NCI-H146 (cell line): ENCODE measurements at regions not wholly inside any gene's neighbourhood (a gene's known extent, or its start where the extent isn't known, plus 50 kb on each side); places are given as distances from the start of the nearest gene placed in this dataset.

Source experiments
- DNase-seq: peaks from one replicate; lab custom pipeline; 2025; lab: John Stamatoyannopoulos, UW

DNA sequence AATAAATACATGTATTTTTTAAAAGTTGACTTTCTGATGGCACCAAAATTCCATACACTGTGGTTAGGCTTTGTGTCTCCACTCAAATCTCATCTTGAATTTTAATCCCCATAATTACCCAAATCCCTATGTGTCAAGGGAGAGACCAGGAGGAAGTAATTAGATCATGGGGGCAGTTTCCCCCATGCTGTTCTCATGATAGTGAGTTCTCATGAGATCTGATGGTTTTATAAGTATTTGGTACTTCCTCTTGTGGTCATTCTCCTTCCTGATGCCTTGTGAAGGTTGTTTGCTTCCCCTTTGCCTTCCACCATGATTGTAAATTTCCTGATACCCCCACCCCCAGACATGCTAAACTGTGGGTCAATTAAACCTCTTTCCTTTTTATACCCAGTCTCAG, 1218.4 kb upstream of the PRMT6 start:
- no peak for DNase-seq

DNA sequence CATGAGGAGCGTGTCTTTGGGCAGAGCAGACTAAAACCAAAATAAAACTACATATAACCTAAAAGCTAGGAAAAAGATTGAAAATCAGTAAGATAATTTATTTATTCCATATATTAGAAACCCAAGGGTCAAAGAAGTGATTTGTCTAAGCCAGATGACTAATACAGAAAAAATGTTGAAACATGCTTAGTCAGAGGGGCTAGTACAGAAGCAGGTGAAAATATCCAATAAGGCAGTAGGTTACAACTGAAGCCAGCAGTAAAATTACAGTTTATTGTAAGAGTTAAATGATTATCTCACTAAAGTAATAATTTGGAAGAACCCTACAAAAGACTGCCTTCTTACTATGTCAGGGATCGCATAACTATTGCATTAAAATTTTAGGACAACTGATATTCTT, 1190.9 kb upstream of the PRMT6 start:
- no peak for DNase-seq

DNA sequence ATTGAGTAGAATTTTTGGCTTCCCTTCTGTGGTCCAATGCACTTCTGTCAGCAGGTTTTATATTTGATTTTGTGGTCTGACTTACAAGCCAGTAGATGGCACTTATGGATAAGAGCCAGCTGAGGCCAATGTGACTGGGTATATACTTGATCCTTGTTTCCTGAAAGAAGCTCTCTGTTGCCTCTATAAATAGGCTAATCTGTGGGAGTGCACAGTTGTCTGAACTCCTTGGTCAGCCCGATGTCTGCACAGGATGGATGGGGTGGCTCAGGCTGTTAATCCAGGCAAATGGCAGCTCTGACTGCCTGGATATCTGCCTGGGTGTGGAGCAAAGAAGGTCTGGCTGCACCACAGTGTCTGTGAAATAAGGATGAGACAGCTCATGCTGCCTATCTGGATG, 1183.7 kb upstream of the PRMT6 start:
- no peak for DNase-seq

DNA sequence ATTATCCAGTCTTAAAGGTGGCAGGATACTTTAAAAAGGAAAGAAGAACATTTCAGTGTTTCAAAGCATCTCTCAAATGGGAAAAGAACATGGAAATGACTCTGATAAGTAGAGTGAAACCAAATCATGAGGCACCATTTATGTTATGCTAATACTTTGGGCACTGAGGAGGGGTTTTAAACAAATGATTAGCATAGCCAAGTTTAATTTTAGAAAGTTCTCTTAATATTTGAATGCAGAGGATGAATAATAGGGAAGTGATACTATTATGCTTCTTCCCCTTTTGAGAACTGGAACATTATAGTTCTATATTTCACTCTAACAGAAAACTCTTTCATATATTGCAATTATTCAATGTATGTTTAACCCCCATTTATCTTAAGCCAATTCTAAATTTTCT, 1181.9 kb upstream of the PRMT6 start:
- DNase-seq = no peak

DNA sequence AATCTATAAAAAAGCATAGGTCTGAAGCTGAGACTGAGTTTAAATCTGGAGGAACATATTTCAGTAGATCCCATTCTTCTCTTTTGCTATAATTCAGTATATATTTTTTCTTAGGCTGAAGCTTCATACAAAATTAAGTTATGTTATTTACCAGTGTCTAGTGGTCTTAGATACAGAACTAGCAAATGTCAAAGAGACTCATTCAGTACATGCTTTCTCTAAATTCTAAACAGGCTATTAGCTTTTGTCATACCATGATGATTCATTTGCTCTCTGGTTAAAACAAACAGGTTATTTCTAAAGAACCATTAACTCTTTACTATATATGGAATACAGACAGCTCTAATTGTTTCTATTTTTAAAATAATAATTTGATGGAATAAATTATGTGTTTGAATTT, 1170.2 kb upstream of the PRMT6 start:
- no peak for DNase-seq

DNA sequence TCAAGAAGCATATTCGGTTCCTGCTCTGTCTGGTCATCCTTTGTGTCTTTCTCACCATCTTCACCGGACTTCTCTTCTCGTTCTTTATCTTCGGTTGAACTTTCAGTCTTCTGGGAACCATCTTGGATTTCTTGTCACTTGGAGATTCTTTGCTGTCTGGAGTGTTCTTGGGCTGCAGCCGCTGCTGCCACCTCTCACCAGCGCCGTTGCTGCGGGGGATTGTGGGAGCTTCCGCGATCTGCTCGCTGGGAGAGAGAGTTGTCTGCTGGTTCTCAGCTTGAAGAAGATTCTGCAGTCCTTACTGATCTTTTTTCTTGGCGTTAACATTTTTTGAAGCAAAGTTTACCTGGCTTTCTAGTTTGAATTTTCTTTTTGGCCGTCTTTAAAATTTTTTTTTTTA, 1165.2 kb upstream of the PRMT6 start:
- DNase-seq = no peak

DNA sequence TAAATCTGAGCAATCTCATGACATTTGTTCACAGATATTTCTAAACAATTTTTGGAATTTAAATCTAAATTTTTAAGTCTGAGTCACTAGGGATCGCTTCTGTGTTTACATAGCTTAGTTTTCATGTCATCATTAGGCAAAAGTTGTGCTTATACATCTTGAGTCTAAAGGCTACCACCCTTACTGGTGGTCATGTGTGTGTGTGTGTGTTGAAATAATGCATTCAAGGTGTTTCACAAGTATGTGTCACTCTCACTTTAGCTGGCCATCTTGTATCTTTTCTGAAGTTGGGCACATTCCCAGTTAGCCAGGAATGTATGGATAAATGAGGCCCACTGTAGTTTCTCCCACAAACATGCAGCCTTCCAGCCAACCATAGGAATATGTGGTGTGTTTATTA, 1162.5 kb upstream of the PRMT6 start:
- no peak for DNase-seq

DNA sequence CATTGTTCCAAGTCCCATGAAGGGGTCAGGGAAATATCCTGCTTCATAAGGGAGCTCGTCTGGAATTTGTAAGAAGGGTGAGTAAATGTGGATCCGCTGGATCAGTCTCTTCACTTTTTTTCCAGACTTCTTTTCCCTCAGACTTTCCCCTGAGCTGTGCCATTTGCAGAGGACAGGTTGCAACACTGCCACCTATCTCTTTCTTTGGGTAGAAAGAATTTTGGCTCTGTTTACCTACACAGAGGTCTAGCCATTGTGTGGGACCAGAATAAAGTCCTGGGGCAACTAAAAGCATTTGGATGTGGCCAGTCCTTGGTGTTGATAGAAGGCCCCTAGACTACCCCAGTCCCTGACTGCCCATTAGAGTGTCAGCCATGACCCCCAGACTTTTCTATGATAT, 1146.7 kb upstream of the PRMT6 start:
- DNase-seq = no peak

DNA sequence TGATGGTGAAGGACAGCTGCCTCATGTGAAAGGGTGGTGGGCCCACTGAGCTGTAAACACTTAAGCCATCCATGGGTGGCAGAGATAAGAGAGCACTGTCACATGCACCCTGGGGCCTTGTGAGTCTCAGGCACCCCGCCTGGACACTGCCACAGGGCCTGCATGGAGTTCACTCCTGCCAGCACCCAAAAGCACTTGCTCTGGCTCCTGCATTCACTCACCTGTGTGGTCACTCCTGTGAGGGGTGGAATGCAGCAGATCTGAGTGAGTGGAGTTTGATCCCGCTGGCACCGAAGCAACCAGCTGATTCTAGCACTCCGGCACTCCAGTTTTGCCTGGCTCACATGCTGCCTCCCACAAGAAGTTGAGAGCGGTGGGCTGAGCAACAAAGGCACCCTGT, 1142.1 kb upstream of the PRMT6 start:
- peak; percentile 99 for DNase-seq

DNA sequence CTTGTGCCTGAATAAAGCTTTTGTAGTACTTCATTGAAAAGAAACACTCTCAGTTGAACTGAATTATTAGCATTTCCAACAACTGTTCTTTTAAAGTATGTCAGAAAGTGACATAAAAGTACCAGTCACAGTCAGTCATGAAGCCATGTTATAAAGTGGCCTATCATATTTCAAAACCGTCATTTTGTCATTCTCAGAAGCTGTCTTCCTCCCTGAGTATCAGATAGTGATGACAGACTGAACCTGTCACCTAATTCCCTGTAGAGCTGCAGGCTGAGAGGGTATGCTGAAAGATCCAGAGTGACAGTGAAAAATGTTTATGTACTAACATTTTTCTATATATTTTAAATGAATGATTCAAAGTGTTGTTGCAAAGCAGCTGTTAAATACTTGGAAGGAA, 1121.7 kb upstream of the PRMT6 start:
- no peak for DNase-seq

DNA sequence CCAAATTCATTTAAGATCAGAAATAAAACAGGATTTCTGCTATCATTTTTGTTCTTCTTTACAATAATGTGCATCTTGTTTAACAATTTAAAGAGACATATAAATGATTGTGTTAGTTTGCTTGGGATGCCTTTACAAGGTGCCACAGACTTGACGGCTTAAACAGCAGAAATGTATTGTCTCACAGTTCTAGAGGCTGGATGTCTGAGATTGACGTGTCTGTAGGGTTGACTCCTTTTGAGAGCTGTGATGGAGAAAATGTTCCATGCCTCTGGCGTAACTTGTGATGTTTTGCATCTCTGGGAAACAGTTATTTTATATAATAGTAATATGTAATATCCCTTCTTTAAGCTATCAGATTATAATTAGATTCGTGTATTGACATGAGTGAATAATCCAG, 1091.6 kb upstream of the PRMT6 start:
- no peak for DNase-seq

DNA sequence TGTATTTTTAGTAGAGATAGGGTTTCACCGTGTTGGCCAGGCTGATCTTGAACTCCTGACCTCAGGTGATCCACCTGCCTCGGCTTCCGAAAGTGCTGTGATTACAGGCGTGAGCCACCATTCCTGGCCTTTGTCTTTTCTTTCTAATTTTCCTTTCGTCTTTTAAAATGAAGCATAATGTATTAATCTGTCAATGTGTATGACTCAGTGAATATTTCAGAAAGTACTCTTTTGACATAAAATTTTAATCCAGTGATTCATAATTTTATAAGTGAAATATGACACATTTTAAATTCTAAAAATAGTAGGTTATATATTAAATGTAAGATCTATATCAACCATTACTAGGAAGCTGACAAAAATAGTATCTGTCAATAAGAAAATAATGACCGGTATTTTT, 1059.0 kb upstream of the PRMT6 start:
- no peak for DNase-seq

DNA sequence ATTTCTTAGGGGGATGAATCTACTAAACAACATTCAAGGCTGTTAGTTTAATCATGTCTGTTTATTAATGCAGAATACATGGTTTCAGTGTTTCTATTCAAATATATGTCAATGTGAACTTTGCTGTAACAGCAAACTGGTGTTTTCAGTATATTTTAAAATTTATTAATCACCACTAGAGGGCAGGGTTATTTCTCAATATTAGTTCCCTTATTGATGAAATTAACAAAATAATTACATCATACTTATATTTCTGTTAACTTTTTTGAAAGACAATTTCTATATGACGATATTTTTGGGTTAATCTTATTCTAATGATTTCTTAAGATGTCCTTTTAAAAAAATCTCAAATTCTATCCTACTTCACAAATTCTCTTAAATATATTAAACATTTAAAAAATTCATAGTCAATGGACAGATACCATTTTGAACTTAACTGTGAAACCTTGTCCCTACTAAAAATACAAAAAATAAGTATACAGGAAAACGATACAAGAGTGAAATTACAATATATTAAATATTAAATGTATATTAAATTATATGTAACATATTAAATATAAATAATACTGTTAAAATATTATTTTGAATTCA, 1034.1 kb upstream of the PRMT6 start:
- peak; percentile 30 for DNase-seq

DNA sequence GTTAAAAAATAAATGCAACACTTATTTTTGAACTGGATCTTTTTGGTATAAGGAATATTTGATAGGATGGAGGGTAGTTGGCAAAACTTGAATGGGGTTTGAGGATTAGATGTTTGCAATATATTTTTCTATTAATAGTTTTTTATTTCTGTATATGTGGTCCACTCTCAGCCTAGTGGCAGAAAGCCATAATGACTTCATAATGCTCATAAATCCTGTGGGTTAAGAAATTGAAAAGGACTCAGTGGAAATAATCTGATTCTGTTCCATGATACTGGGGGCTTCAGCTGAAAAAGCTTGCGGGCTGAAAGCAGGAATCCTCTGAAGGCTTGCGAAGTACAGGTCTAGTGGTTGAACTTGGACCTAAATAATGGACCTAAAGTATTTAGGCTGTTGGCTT, 1028.6 kb upstream of the PRMT6 start:
- no peak for DNase-seq

DNA sequence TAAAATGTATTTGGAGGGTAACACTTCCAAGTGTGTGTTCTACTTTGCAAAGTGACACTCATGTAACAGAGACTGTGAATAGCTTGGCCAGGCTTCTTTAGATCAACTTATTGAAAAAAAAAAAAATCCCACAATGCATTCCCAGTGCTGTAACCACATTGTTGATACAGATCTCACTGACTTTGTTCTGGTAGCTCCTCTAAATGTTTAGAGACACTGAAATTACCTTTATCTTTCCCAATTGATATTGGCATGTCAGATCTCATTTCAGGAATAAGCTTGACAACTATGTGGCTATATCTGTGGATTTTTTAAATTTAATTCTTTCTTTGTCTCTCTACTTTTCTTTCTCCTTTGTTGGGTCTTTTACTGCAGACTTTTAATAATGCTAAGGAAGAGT, 1018.9 kb upstream of the PRMT6 start:
- DNase-seq = no peak

DNA sequence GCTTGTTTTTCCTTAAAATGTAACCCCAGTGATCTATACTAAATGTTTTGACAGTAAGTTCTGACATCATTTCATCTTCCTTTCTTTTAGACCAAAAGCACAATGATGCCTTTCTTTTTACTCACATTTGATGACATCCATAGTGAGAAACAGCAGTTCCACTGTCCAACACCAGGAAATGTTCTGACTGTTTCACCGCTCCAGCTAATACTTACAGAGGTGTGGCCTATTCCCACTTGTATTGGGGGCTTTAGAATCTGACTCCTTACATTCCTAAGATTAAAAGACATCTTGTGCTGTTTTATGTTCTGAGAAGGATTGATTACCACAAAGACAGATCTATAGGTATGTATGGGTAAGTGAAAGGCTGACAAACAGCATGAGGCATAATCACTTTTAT, 1018.2 kb upstream of the PRMT6 start:
- DNase-seq = no peak

DNA sequence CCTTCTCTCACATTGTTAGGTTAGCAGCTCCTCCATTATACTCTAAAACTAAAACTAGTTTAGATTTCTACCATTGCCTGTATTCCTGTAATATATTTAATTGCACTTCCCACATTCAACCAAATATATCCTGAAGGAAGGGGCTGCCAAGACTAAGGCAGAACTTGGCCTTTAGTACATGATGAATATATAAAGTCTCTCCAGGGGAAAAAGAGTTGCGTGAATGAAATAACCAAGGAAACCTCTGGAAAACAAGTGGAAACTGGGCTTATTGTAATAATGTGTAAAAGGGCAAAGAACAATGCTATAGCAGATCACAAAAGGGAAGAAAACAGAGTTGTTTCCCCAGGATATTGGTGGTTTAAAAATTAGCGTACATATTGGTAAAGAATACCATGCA, 1012.5 kb upstream of the PRMT6 start:
- DNase-seq = no peak

DNA sequence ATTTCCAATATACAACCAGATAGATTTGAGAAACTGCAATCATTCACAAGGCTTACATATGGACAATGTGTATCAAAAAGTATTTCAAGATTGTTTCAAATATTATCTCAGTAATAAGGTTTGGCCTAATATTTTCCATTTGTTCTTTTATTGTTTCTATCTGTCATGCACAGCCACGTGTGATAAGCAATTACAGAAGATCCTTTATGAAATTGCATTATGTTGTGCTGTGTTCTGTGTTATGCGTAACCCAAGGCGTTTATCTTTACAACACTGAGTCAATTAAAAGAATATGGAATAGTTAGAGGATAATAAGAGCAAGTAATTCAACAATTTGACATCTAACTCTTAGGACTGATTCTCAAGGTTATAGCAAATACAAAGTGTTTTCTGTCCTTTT, 1009.3 kb upstream of the PRMT6 start:
- no peak for DNase-seq

DNA sequence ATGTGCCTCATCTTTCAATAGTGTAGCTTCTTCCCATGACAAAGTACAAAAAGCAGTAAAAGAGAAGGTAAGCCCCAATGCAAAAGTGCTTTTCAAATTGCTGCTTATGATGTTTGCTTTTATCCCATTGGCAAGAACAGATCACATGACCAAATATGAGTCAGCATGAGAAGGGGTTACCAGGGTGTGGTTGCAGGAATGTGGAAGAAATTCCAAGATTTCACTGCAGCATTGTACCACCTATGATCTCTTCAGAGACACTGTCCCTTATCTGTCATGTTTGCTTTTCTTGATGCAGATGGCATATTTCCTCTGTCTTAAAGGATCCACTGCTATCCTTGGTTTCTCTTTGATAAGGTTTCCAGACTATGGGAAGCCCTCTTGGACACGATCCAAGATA, 1006.9 kb upstream of the PRMT6 start:
- no peak for DNase-seq

DNA sequence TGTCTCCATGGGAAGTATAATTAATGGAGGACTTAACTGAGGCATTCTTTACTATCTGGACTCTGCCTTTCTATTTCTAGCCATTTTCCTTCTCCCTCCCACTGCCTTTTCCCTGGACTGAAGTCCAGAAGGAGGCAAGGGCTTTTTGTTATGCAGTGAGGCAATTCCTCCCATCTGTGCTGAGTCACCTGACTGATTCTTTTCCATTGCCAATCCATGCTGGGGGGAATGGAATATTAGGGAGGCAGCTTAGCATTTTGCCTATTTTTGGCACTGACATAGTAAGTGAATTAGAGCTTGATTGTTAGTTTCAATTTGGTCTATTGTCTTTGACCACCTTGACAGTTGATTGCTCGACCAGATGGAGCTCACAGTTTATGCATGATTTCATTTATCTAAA, 1000.6 kb upstream of the PRMT6 start:
- DNase-seq = peak; percentile 3

DNA sequence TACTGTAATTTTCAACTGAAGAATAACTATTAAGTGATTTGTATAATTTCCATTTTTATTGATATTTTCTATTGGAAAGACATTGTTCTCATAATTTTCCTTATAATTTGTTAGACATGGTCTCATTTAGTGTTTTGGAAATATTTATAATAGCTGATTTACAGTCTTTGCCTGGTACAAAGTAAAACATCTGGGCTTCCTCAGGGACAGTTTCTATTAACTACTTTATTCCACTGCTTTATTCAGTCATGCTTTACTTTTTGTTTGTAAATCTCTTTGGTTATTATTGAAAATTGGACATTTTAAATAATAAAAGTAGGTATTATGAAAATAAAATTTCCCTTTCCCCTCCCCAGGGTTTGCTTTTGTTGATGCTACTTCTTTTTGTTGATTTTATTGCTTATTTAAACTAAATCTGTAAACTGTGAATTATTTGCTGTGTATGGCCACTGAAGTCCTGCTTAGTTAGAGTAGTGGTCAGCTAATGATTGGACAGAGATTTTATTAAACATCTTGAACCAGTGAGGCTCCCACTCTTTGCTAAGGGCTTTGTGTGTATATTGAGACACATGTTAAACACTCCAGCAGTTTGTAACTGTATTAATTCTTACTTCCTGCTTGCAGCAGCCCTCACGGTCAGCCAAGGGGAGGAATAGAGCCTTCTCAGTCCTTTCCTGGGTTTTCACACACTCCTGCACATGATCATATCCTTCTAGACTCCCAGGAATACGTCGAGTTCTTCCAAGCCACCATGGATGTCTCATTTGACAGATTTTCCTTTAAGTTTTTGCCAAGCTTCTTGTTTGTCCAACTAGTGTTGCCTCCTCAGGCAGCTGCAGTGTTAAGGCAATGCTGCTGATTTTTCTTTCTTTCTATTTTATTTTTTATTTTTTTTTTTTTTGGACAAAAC, 994.6 kb upstream of the PRMT6 start:
- peak; percentile 7 for DNase-seq

DNA sequence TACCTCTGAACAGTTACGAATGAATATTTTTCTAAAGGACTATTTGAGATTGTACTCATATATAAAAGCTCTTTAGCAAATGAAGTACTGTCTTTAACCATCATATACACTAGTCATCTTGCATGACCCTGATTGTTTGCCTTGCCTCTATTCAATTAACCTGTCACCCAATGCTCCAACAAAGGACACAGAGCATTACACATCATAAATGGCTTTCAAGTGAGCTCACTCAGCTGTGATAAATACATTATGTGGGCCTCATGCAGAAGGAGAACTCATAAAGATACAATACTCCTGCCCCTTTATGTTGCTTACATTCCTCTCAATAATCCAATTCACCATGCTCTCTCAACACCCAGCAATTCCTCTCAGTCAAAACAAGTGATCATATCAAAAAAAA, 993.0 kb upstream of the PRMT6 start:
- DNase-seq = peak; percentile 90

DNA sequence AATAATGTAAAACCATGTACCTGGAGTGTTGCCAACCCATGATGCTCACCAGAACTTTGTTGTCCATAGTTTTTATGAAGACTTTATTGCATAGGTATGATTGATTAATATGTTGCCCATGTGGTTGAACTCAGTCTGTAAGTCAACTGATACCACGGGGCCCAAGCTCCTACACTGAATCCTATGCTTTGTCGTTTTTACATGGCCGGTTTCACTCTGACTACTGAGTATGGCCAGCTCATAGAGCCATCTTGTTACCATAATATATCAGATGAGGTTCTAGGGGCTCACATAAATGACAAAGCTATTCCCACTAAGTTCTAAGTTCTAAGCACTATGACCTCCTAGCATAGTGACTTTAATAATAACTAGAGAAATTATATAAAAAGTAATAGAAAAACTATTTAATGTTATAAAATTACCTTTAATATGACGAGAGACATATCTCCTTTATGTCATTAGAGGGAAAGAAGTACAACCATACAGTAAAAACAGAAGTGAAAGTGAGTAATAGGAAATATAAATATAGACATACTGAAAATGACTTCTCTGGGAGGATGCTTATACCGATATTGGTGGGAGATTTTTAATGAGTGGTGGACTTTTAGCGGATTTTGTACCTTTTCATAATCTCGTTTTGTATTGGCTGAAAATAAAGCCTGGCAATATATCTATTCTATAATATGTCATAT, 983.4 kb upstream of the PRMT6 start:
- DNase-seq = no peak
